ENCODE measurements at regions not wholly inside any gene's neighbourhood (a gene's known extent, or its start where the extent isn't known, plus 50 kb on each side); places are given as distances from the start of the nearest gene placed in this dataset.
"Not testable (repeated sequence)": the region's sequence is repeated elsewhere in the genome, so short reads cannot be mapped to it uniquely, and the experiment has no call there.

DNA sequence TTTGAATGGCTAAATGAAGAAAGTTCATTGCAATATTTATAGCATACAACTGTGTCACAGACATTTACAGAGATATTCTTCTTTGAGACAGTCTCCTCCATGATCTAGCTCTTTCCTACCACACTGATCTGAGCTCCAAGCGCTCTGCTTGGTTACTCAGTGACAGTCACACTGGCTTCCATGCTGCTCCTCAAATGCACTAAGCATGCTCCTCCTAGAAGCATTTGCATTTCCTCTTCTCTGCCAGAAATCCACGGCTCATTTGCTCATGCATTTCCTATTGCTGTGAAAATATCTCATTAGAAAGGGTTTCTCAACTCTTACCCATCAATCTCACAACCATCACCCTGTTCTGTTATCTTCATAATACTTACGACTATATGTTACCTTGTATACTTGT lies 208.2 kb downstream of the UBE2NL start:
- TF ChIP-seq, protein P1, sequence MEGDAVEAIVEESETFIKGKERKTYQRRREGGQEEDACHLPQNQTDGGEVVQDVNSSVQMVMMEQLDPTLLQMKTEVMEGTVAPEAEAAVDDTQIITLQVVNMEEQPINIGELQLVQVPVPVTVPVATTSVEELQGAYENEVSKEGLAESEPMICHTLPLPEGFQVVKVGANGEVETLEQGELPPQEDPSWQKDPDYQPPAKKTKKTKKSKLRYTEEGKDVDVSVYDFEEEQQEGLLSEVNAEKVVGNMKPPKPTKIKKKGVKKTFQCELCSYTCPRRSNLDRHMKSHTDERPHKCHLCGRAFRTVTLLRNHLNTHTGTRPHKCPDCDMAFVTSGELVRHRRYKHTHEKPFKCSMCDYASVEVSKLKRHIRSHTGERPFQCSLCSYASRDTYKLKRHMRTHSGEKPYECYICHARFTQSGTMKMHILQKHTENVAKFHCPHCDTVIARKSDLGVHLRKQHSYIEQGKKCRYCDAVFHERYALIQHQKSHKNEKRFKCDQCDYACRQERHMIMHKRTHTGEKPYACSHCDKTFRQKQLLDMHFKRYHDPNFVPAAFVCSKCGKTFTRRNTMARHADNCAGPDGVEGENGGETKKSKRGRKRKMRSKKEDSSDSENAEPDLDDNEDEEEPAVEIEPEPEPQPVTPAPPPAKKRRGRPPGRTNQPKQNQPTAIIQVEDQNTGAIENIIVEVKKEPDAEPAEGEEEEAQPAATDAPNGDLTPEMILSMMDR (IDR thresholded peaks at IDR 0.05): not testable (repeated sequence)
- not testable (repeated sequence) for TF ChIP-seq POLR2AphosphoS5 (IDR thresholded peaks at IDR 0.05)

Data from gastroesophageal sphincter (tissue), 3 donors.